Nephron progenitor cell (in vitro differentiated cells): ENCODE measurements at regions not wholly inside any gene's neighbourhood (a gene's known extent, or its start where the extent isn't known, plus 50 kb on each side); places are given as distances from the start of the nearest gene placed in this dataset.

Source experiments
- DNase-seq: peaks from one replicate; pipeline ENCODE4 v3.0.0; 2021
- H3K27ac Mint-ChIP-seq: 2 replicates; pipeline ENCODE4 v1.8.0; 2021; ENCODE audit warnings: mild to moderate bottlenecking, moderate library complexity, mixed read lengths
- H3K27me3 Mint-ChIP-seq: 2 replicates; pipeline ENCODE4 v1.8.0; 2021; ENCODE audit warnings: mild to moderate bottlenecking, low read depth, mixed read lengths; ENCODE audit not compliant: poor library complexity
- H3K36me3 Mint-ChIP-seq: 2 replicates; pipeline ENCODE4 v1.8.0; 2021; ENCODE audit warnings: low read depth, mixed read lengths
- H3K4me1 Mint-ChIP-seq: 2 replicates; pipeline ENCODE4 v1.8.0; 2021; ENCODE audit warnings: mixed read lengths
- H3K4me3 Mint-ChIP-seq: 2 replicates; pipeline ENCODE4 v1.8.0; 2021; ENCODE audit warnings: mild to moderate bottlenecking, moderate library complexity, mixed read lengths
- H3K9me3 Mint-ChIP-seq: 2 replicates; pipeline ENCODE4 v1.8.0; 2021; ENCODE audit warnings: mild to moderate bottlenecking, moderate library complexity, mixed read lengths
- TF ChIP-seq, protein P1 (sequence below): fragments of 200-600 bp; sonication (generic); IDR thresholded peaks from 2 replicates; pipeline ENCODE4 v1.5.0; 2021; ENCODE audit warnings: antibody characterized with exemption

GRCh38 chr5:24142341-24142740 lies 502.4 kb downstream of the CDH10 start:
- no peaks in the 10 kb centered on the region for H3K27me3 Mint-ChIP-seq
- no peaks in the 10 kb centered on the region for H3K36me3 Mint-ChIP-seq
- no peaks in the 10 kb centered on the region for H3K9me3 Mint-ChIP-seq
- H3K4me1 Mint-ChIP-seq: no peaks in the 10 kb centered on the region
- DNase-seq: no peak
- TF ChIP-seq, protein P1, sequence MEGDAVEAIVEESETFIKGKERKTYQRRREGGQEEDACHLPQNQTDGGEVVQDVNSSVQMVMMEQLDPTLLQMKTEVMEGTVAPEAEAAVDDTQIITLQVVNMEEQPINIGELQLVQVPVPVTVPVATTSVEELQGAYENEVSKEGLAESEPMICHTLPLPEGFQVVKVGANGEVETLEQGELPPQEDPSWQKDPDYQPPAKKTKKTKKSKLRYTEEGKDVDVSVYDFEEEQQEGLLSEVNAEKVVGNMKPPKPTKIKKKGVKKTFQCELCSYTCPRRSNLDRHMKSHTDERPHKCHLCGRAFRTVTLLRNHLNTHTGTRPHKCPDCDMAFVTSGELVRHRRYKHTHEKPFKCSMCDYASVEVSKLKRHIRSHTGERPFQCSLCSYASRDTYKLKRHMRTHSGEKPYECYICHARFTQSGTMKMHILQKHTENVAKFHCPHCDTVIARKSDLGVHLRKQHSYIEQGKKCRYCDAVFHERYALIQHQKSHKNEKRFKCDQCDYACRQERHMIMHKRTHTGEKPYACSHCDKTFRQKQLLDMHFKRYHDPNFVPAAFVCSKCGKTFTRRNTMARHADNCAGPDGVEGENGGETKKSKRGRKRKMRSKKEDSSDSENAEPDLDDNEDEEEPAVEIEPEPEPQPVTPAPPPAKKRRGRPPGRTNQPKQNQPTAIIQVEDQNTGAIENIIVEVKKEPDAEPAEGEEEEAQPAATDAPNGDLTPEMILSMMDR: no peak
- no peak overlapping the region for H3K4me3 Mint-ChIP-seq
- H3K27ac Mint-ChIP-seq: no peak overlapping the region

DNA sequence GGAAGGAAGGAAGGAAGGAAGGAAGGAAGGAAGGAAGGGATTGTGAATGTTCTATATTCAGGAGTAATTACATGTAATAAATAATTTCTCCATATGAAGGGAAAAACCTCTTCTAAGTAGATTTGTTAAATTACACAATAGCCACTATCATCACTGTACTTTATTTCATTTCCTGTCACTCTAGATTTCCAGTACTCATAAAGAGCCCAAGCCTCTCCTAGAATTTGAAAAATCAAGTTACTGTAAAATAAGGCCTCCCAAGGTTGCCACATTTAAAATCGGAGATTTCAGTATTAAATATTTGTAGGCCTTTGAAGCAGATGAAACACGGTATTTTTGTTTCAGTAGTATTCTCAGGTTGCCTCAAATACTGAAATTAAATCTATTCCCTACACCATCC lies 499.0 kb downstream of the CDH10 start:
- Mint-ChIP-seq H3K4me3 (no peak overlapping the region), H3K4me1 (no peaks in the 10 kb centered on the region), H3K9me3 (no peaks in the 10 kb centered on the region), H3K27ac (no peak overlapping the region), H3K27me3 (no peaks in the 10 kb centered on the region), H3K36me3 (no peaks in the 10 kb centered on the region)
- no peak for DNase-seq
- TF ChIP-seq, protein P1: no peak

DNA sequence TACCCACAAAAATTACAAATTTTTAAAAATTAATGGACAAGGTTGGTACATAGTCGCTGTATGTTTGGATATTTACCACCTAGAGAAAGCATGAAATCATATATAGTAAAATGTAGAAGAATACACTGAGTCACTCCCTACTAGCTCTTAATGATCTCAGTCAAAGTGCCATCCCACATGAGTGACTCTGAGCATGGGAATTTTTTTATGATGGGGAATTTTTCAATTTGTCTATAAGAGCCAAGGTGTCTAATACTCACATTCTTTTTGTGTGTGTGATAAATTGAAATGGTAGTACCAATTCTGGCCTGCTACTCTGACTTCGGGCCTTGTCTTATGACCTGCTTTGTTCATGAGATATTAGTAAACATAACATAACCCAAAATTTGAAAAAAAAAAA lies 483.2 kb downstream of the CDH10 start:
- H3K36me3 Mint-ChIP-seq: no peaks in the 10 kb centered on the region
- no peak overlapping the region for H3K27ac Mint-ChIP-seq
- no peaks in the 10 kb centered on the region for H3K4me1 Mint-ChIP-seq
- DNase-seq: no peak
- H3K9me3 Mint-ChIP-seq: no peaks in the 10 kb centered on the region
- H3K27me3 Mint-ChIP-seq: no peaks in the 10 kb centered on the region
- H3K4me3 Mint-ChIP-seq: no peak overlapping the region
- TF ChIP-seq, protein P1: no peak

GRCh38 chr5:24162343-24162742 lies 482.4 kb downstream of the CDH10 start:
- Mint-ChIP-seq H3K27me3 (no peaks in the 10 kb centered on the region), H3K36me3 (no peaks in the 10 kb centered on the region), H3K4me1 (no peaks in the 10 kb centered on the region), H3K4me3 (no peak overlapping the region), H3K27ac (no peak overlapping the region), H3K9me3 (no peaks in the 10 kb centered on the region)
- TF ChIP-seq, protein P1: no peak
- DNase-seq: no peak

DNA sequence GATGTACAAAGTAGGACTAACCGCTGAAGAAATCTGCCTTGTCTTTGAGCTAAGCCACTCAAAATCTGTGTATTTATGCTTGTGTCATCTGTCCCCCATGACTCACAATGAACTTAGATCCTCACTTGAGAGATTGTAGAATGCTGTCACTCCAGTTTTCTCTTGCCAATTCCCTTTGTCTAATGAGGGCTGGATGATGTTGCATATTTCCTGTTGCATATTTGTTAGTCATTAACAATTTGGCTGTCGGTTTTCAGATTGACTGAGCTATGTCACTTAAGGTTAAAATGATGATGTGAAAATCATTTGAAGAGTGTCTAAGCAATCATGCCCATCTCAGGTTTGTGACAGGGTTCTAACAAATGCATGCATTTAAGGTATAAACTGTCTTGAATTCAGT lies 481.7 kb downstream of the CDH10 start:
- H3K36me3 Mint-ChIP-seq: no peaks in the 10 kb centered on the region
- H3K4me3 Mint-ChIP-seq: no peak overlapping the region
- TF ChIP-seq, protein P1: no peak
- no peaks in the 10 kb centered on the region for H3K27me3 Mint-ChIP-seq
- H3K4me1 Mint-ChIP-seq: no peaks in the 10 kb centered on the region
- no peak overlapping the region for H3K27ac Mint-ChIP-seq
- H3K9me3 Mint-ChIP-seq: no peaks in the 10 kb centered on the region
- DNase-seq: no peak

GRCh38 chr5:24167806-24168205 lies 477.0 kb downstream of the CDH10 start:
- Mint-ChIP-seq H3K4me3 (no peak overlapping the region), H3K36me3 (no peaks in the 10 kb centered on the region), H3K27ac (no peak overlapping the region), H3K9me3 (no peaks in the 10 kb centered on the region), H3K27me3 (no peaks in the 10 kb centered on the region), H3K4me1 (no peaks in the 10 kb centered on the region)
- TF ChIP-seq, protein P1: no peak
- no peak for DNase-seq
